GM12878 (cell line): ENCODE measurements at regions not wholly inside any gene's neighbourhood (a gene's known extent, or its start where the extent isn't known, plus 50 kb on each side); places are given as distances from the start of the nearest gene placed in this dataset.

Experiments used
- CHD4 ChIP-seq: fragments of 200-600 bp; sonication (generic); IDR thresholded peaks from 2 replicates; pipeline ENCODE4 v1.6.1; 2016; ENCODE audit warnings: mild to moderate bottlenecking
- FOS ChIP-seq: IDR thresholded peaks from 3 replicates; pipeline ENCODE4 v1.6.1; 2011; ENCODE audit warnings: borderline replicate concordance; ENCODE audit not compliant: insufficient read length; ENCODE audit errors: extremely low read depth
- GABPA ChIP-seq: IDR thresholded peaks from 2 replicates; pipeline ENCODE4 v1.6.1; 2014; ENCODE audit warnings: antibody characterized with exemption, low read depth, mild to moderate bottlenecking, inconsistent platforms

DNA sequence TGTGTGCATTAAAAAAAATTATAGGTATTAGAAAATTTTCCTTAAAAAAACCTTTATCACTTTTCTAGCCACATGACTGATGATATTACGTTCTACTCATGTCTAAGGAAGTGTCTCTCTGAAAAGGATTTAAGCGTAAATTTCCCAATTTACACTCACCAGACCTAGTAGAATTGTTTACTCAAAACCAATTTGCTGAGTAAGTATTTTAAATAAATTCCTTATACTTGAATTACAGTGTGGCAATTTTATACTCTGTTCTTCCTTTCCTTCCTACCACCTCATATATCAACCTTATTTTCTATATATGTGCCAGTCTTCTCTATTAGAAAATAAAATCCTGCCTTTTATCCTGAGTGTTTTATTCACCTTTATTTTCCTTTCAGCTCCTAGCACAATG, 1035.1 kb downstream of the TRHDE start:
- TF ChIP-seq CHD4 (no peak), GABPA (no peak), FOS (no peak)
